HepG2 (cell line): ENCODE measurements at regions not wholly inside any gene's neighbourhood (a gene's known extent, or its start where the extent isn't known, plus 50 kb on each side); places are given as distances from the start of the nearest gene placed in this dataset.

Experiments used
- ATAC-seq: fragments of 200-7000 bp; cut with Tn5 transposase; 3 replicates; pipeline ENCODE4 v1.9.1; 2020; ENCODE audit warnings: mild to moderate bottlenecking, moderate library complexity
- BruUV-seq: library from RNA; stranded (reverse); fragments of 400-500 nt; replicated peaks from 2 replicates; lab custom pipeline; 2021; lab: Mats Ljungman, UMichigan
- CTCF ChIA-PET: fragments of 300-600 bp; formaldehyde crosslinking; extraction: SDS; loops from one replicate; lab custom pipeline; 2021; ENCODE audit warnings: low total read pairs, inconsistent platforms, low intra/inter-chr PET ratio; lab: Yijun Ruan, JAX
- POLR2A ChIA-PET: fragments of 350-600 bp; sonication (Branson Sonifier 250); formaldehyde crosslinking; loops from one replicate; lab custom pipeline; 2020; ENCODE audit warnings: antibody characterized with exemption, inconsistent platforms; lab: Yijun Ruan, JAX
- DNase-seq: peaks from one replicate; pipeline ENCODE4 v3.0.0-alpha.2; 2015; ENCODE audit warnings: low spot score
- FAIRE-seq: peaks from 3 replicates; lab custom pipeline; 2011; peaks lifted over from hg19 to GRCh38; lab: Jason Lieb, UNC
- H2AFZ ChIP-seq: one replicate; pipeline ENCODE4 v1.6.1; 2011; ENCODE audit warnings: low read length, inconsistent platforms
- H3K27ac ChIP-seq: fragments of 300-600 bp; 3 replicates; pipeline ENCODE4 v1.8.0; 2011; ENCODE audit warnings: mixed run types, mild to moderate bottlenecking, mixed read lengths, low read length, inconsistent platforms; ENCODE audit not compliant: insufficient read depth; ENCODE audit errors: extremely low read length
- H3K27me3 ChIP-seq, 2 experiments: fragments of 200-600 bp in 1 of 2; 2 replicates in 1 of 2; 3 replicates in 1 of 2; pipeline versions ENCODE4 v1.6.0 to v1.8.0; 2011; ENCODE audit warnings: low read length in 2 of 2, mild to moderate bottlenecking in 2 of 2, moderate library complexity in 2 of 2, inconsistent platforms in 1 of 2; ENCODE audit not compliant: insufficient read depth in 2 of 2, control insufficient read depth in 1 of 2
- H3K36me3 ChIP-seq, 2 experiments: fragments of 200-600 bp in 1 of 2; replicated peaks in 1 of 2; 2 replicates in 1 of 2; 3 replicates in 1 of 2; pipeline versions ENCODE4 v1.5.1 to v1.8.0; 2011; ENCODE audit warnings: low read length in 2 of 2, inconsistent platforms in 1 of 2; ENCODE audit not compliant: insufficient read depth in 2 of 2, control insufficient read depth in 1 of 2
- H3K4me1 ChIP-seq: 2 replicates; pipeline ENCODE4 v1.5.1; 2012; ENCODE audit warnings: low read length, inconsistent platforms; ENCODE audit not compliant: insufficient read depth
- H3K4me2 ChIP-seq: 2 replicates; pipeline ENCODE4 v1.6.0; 2011; ENCODE audit warnings: low read depth, low read length, inconsistent platforms
- H3K4me3 ChIP-seq, 3 experiments: fragments of 200-600 bp in 1 of 3; sonication (generic), shearing (Covaris generic) in 1 of 3; replicated peaks in 1 of 3; 2 replicates each; pipeline ENCODE4 v1.5.1; 2011 to 2016; ENCODE audit warnings: low read length in 3 of 3, inconsistent platforms in 2 of 3, low read depth in 2 of 3, mild to moderate bottlenecking in 2 of 3, control low read depth in 1 of 3, mixed read lengths in 1 of 3; ENCODE audit not compliant: insufficient read depth in 1 of 3
- H3K79me2 ChIP-seq: one replicate; pipeline ENCODE4 v1.6.1; 2011; ENCODE audit warnings: low read length, inconsistent platforms; ENCODE audit not compliant: insufficient read depth
- H3K9ac ChIP-seq: 2 replicates; pipeline ENCODE4 v1.6.0; 2011; ENCODE audit warnings: mild to moderate bottlenecking, low read depth, low read length, inconsistent platforms; ENCODE audit not compliant: insufficient read depth
- H3K9me3 ChIP-seq: 2 replicates; pipeline ENCODE4 v1.5.1; 2012; ENCODE audit warnings: mild to moderate bottlenecking, low read length
- H4K20me1 ChIP-seq: 2 replicates; pipeline ENCODE4 v1.6.0; 2011; ENCODE audit warnings: inconsistent platforms, mild to moderate bottlenecking, low read length, moderate library complexity; ENCODE audit not compliant: insufficient read depth
- ARID2 ChIP-seq: sonication (generic); formaldehyde crosslinking; IDR thresholded peaks from 2 replicates; pipeline ENCODE4 v1.8.1; 2022; ENCODE audit warnings: mild to moderate bottlenecking, missing genetic modification reagents, borderline replicate concordance
- CREBL2 ChIP-seq: sonication (generic); formaldehyde crosslinking; IDR thresholded peaks from 2 replicates; pipeline ENCODE4 v1.8.1; 2023; ENCODE audit warnings: missing genetic modification reagents, mild to moderate bottlenecking, borderline replicate concordance
- FOSL2 ChIP-seq: sonication (generic); formaldehyde crosslinking; IDR thresholded peaks from 2 replicates; pipeline ENCODE4 v1.4.0; 2020; ENCODE audit warnings: missing genetic modification reagents
- FOXO4 ChIP-seq: sonication (generic); formaldehyde crosslinking; conservative IDR thresholded peaks from 2 replicates; pipeline ENCODE4 v1.8.1; 2023; ENCODE audit warnings: missing genetic modification reagents
- IRF2 ChIP-seq: IDR thresholded peaks from 2 replicates; pipeline ENCODE4 v1.6.1; 2018; ENCODE audit warnings: missing genetic modification reagents, missing compliant biosample characterization
- PCBP1 ChIP-seq: fragments of 200-400 bp; formaldehyde crosslinking; IDR thresholded peaks from 2 replicates; pipeline ENCODE4 v1.6.1; 2017; ENCODE audit warnings: mild to moderate bottlenecking, low read depth, low read length, borderline replicate concordance
- TFDP2 ChIP-seq: sonication (generic); formaldehyde crosslinking; IDR thresholded peaks from 2 replicates; pipeline ENCODE4 v1.4.0; 2020; ENCODE audit warnings: missing genetic modification reagents
- ZBTB3 ChIP-seq: sonication (generic); formaldehyde crosslinking; IDR thresholded peaks from 2 replicates; pipeline ENCODE4 v1.4.0; 2020; ENCODE audit warnings: low read depth, mild to moderate bottlenecking, moderate library complexity, missing genetic modification reagents, borderline replicate concordance
- ZNF646 ChIP-seq: sonication (generic); formaldehyde crosslinking; IDR thresholded peaks from 2 replicates; pipeline ENCODE4 v1.9.0; 2021; ENCODE audit warnings: mild to moderate bottlenecking, missing genetic modification reagents
- WGBS: methylation state at CpG from one replicate; pipeline ENCODE4 v1.1.6; 2017; ENCODE audit warnings: low lambda C conversion rate; 5-methylcytosine and 5-hydroxymethylcytosine counted together
- in situ Hi-C: cut with HindIII; loops from 2 replicates; pipeline ENCODE4 v1.10.0; 2017; ENCODE audit warnings: low pct_unique_long_range_greater_than_20kb; ENCODE audit not compliant: extremely low pct_ligation_motif_present
- intact Hi-C: fragments of 100-400 bp; cut with micrococcal nuclease; formaldehyde crosslinking; loops from one replicate; pipeline ENCODE4 v1.10.0; 2022; ENCODE audit not compliant: unreplicated experiment

- ChIA-PET POLR2A (interaction anchor here (1.4 kb wide), 1 partner anchor 12 kb away, joined by 7 read pairs; no protein-coding TSS in a partner anchor), CTCF (no interaction called here)
- no peaks in the 10 kb centered on the region for H3K36me3 ChIP-seq
- 89% methylated on average over 14 of the region's 20 CpGs for WGBS
- no TSS peak for BruUV-seq
- no peaks in the 10 kb centered on the region; a peak in 2 of 5 replicates for H3K27me3 ChIP-seq
- no peaks in the 10 kb centered on the region for H4K20me1 ChIP-seq
- no peak overlapping the region for H3K4me3 ChIP-seq
- H2AFZ ChIP-seq, result no peak overlapping the region
- no peaks in the 10 kb centered on the region for H3K9me3 ChIP-seq
- in situ Hi-C loops, result no loop called here
- no peaks in the 10 kb centered on the region for H3K79me2 ChIP-seq
- DNase-seq (no peak), FAIRE-seq (no peak), ATAC-seq (no peak)
- peaks cover 47% of the 10 kb centered on the region for H3K4me1 ChIP-seq
- H3K4me2 ChIP-seq, result no peak overlapping the region
- no peak for TF ChIP-seq FOSL2
- no peak for TF ChIP-seq ZBTB3
- no peak for TF ChIP-seq ARID2 (CRISPR knock-in tag)
- TF ChIP-seq FOXO4 (CRISPR knock-in tag), result no peak
- no peak for TF ChIP-seq CREBL2
- TF ChIP-seq PCBP1, result no peak
- TF ChIP-seq TFDP2 (CRISPR knock-in tag), result no peak
- no peak for TF ChIP-seq IRF2 (CRISPR knock-in tag)
- TF ChIP-seq ZNF646 (CRISPR knock-in tag), result no peak
- intact Hi-C loops, result loop anchor here (10.0 kb wide), 1 partner anchor 55 kb away; no protein-coding TSS in a partner anchor
- no peak overlapping the region for H3K27ac ChIP-seq
- no peak overlapping the region for H3K9ac ChIP-seq
Measured at GRCh38 chr14:50049703-50050570, 66.4 kb downstream of the VCPKMT start.
